ENCODE measurements at regions not wholly inside any gene's neighbourhood (a gene's known extent, or its start where the extent isn't known, plus 50 kb on each side); places are given as distances from the start of the nearest gene placed in this dataset.
A peak's percentile ranks its signal among the peaks of the same experiment; 100 is the strongest.

DNA sequence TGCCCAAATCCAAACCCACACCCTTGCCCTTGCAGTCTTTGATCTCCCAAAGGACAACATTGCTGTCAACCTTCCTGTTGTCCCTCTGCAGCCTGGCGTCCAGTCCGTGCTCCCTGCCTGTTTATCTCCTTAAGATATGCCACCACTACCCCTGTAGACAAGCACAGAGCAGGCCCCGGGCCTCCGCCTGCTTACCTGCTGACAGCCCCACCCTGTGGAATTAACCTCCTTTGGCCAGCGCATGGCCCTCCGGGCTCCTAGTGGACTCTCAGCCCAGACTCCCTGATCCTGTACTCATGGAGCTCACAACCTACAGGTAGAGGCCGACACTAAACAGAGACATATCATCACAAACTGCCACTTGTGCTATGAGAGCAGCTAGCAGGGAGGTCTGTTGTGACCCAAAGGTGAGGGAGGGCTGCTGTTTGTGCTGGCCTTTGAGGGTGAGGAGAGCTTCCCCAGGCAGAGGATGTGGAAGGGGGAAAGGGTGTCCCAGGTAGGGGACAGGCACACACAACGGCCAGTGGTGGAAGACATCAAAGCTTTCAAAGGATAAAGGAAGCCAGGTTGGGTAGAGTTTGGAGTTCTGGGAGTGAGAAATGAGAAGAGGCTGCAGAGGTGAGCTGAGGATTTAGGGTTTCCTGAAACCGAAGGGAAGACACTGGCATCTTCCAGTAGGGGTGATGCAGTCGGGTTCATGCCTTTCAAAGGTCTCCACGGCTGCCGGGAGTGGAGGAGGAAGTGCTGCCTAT lies 174.5 kb upstream of the ZMIZ1 start:
- Histone ChIP-seq H4K5ac (ENCODE audit: low read length) (no peak overlapping the region), H3K4me2 (ENCODE audit: low read length) (no peak overlapping the region), H2BK5ac (ENCODE audit: low read length) (no peak overlapping the region), H2BK120ac (ENCODE audit: low read depth, low read length) (no peak overlapping the region), H3K18ac (ENCODE audit: low read length) (no peak overlapping the region), H3K23ac (ENCODE audit: low read length) (no peak overlapping the region), H3K79me2 (ENCODE audit: control insufficient read depth, insufficient read depth, low read length) (no peaks in the 10 kb centered on the region), H2AK5ac (ENCODE audit: low read length) (no peak overlapping the region), H3K4me3 (ENCODE audit: low read length) (no peak overlapping the region), H3K56ac (ENCODE audit: low read length) (no peak overlapping the region), H3K79me1 (ENCODE audit: low read length) (no peaks in the 10 kb centered on the region), H3K4ac (ENCODE audit: low read depth, low read length) (no peak overlapping the region), H3K4me1 (ENCODE audit: control insufficient read depth, low read depth, low read length) (peaks cover 2% of the 10 kb centered on the region), H4K8ac (ENCODE audit: low read depth, low read length) (no peak overlapping the region), H3K9ac (ENCODE audit: low read length) (no peak overlapping the region), H3K27me3 (ENCODE audit: insufficient read depth, low read length, poor library complexity) (no peaks in the 10 kb centered on the region), H3K36me3 (ENCODE audit: control insufficient read depth, insufficient read depth, low read length) (no peaks in the 10 kb centered on the region), H2BK15ac (replicated peaks; ENCODE audit: low read depth) (no peak overlapping the region), H3K27ac (ENCODE audit: low read depth, low read length) (no peak overlapping the region)
- WGBS (ENCODE audit: extremely low coverage, insufficient coverage, low lambda C conversion rate): no CpG with 5 or more reads among the region's 12 CpGs
- no peak for DNase-seq

GRCh38 chr10:78894841-78895195 lies 173.9 kb upstream of the ZMIZ1 start:
- no peak overlapping the region for H3K4me2 ChIP-seq (ENCODE audit: low read length)
- no peaks in the 10 kb centered on the region for H3K27me3 ChIP-seq (ENCODE audit: insufficient read depth, low read length, poor library complexity)
- no peak overlapping the region for H3K4ac ChIP-seq (ENCODE audit: low read depth, low read length)
- H3K27ac ChIP-seq (ENCODE audit: low read depth, low read length): no peak overlapping the region
- H3K79me2 ChIP-seq (ENCODE audit: control insufficient read depth, insufficient read depth, low read length): no peaks in the 10 kb centered on the region
- no peak overlapping the region for H4K8ac ChIP-seq (ENCODE audit: low read depth, low read length)
- DNase-seq: peak; percentile 19
- no peaks in the 10 kb centered on the region for H3K36me3 ChIP-seq (ENCODE audit: control insufficient read depth, insufficient read depth, low read length)
- no peak overlapping the region for H3K23ac ChIP-seq (ENCODE audit: low read length)
- H2BK120ac ChIP-seq (ENCODE audit: low read depth, low read length): no peak overlapping the region
- peaks cover 2% of the 10 kb centered on the region for H3K4me1 ChIP-seq (ENCODE audit: control insufficient read depth, low read depth, low read length)
- H2BK5ac ChIP-seq (ENCODE audit: low read length): no peak overlapping the region
- H3K9ac ChIP-seq (ENCODE audit: low read length): no peak overlapping the region
- H3K56ac ChIP-seq (ENCODE audit: low read length): no peak overlapping the region
- no peak overlapping the region for H2BK15ac ChIP-seq (replicated peaks; ENCODE audit: low read depth)
- H3K18ac ChIP-seq (ENCODE audit: low read length): no peak overlapping the region
- no peak overlapping the region for H2AK5ac ChIP-seq (ENCODE audit: low read length)
- no peaks in the 10 kb centered on the region for H3K79me1 ChIP-seq (ENCODE audit: low read length)
- no peak overlapping the region for H3K4me3 ChIP-seq (ENCODE audit: low read length)
- H4K5ac ChIP-seq (ENCODE audit: low read length): no peak overlapping the region
- WGBS (ENCODE audit: extremely low coverage, insufficient coverage, low lambda C conversion rate): no CpG with 5 or more reads among the region's 3 CpGs

GRCh38 chr10:78895469-78895868 lies 173.3 kb upstream of the ZMIZ1 start:
- DNase-seq: no peak
- H2BK15ac ChIP-seq (replicated peaks; ENCODE audit: low read depth): no peak overlapping the region
- H3K27me3 ChIP-seq (ENCODE audit: insufficient read depth, low read length, poor library complexity): no peaks in the 10 kb centered on the region

GRCh38 chr10:78896159-78896928 lies 172.4 kb upstream of the ZMIZ1 start:
- no CpG with 5 or more reads among the region's 12 CpGs for WGBS (ENCODE audit: extremely low coverage, insufficient coverage, low lambda C conversion rate)
- Histone ChIP-seq H3K4ac (ENCODE audit: low read depth, low read length) (no peak overlapping the region), H2BK120ac (ENCODE audit: low read depth, low read length) (no peak overlapping the region), H3K23ac (ENCODE audit: low read length) (no peak overlapping the region), H2BK15ac (replicated peaks; ENCODE audit: low read depth) (no peak overlapping the region), H3K4me1 (ENCODE audit: control insufficient read depth, low read depth, low read length) (no peaks in the 10 kb centered on the region), H3K79me2 (ENCODE audit: control insufficient read depth, insufficient read depth, low read length) (no peaks in the 10 kb centered on the region), H4K5ac (ENCODE audit: low read length) (no peak overlapping the region), H3K36me3 (ENCODE audit: control insufficient read depth, insufficient read depth, low read length) (no peaks in the 10 kb centered on the region), H3K27me3 (ENCODE audit: insufficient read depth, low read length, poor library complexity) (no peaks in the 10 kb centered on the region), H2AK5ac (ENCODE audit: low read length) (no peak overlapping the region), H3K4me3 (ENCODE audit: low read length) (no peak overlapping the region), H3K9ac (ENCODE audit: low read length) (no peak overlapping the region), H4K8ac (ENCODE audit: low read depth, low read length) (no peak overlapping the region), H3K18ac (ENCODE audit: low read length) (no peak overlapping the region), H3K4me2 (ENCODE audit: low read length) (no peak overlapping the region), H2BK5ac (ENCODE audit: low read length) (no peak overlapping the region), H3K27ac (ENCODE audit: low read depth, low read length) (no peak overlapping the region), H3K56ac (ENCODE audit: low read length) (no peak overlapping the region), H3K79me1 (ENCODE audit: low read length) (no peaks in the 10 kb centered on the region)
- no peak for DNase-seq

More at GRCh38 chr10:78895469-78895868, 173.3 kb upstream of the ZMIZ1 start:
- Histone ChIP-seq H3K18ac (ENCODE audit: low read length) (no peak overlapping the region), H3K4me1 (ENCODE audit: control insufficient read depth, low read depth, low read length) (peaks cover under 1% of the 10 kb centered on the region), H4K5ac (ENCODE audit: low read length) (no peak overlapping the region), H3K4me3 (ENCODE audit: low read length) (no peak overlapping the region), H2BK120ac (ENCODE audit: low read depth, low read length) (no peak overlapping the region), H3K79me1 (ENCODE audit: low read length) (no peaks in the 10 kb centered on the region), H3K23ac (ENCODE audit: low read length) (no peak overlapping the region), H3K56ac (ENCODE audit: low read length) (no peak overlapping the region), H3K4me2 (ENCODE audit: low read length) (no peak overlapping the region), H3K4ac (ENCODE audit: low read depth, low read length) (no peak overlapping the region), H2AK5ac (ENCODE audit: low read length) (no peak overlapping the region), H4K8ac (ENCODE audit: low read depth, low read length) (no peak overlapping the region), H2BK5ac (ENCODE audit: low read length) (no peak overlapping the region), H3K36me3 (ENCODE audit: control insufficient read depth, insufficient read depth, low read length) (no peaks in the 10 kb centered on the region), H3K9ac (ENCODE audit: low read length) (no peak overlapping the region), H3K79me2 (ENCODE audit: control insufficient read depth, insufficient read depth, low read length) (no peaks in the 10 kb centered on the region), H3K27ac (ENCODE audit: low read depth, low read length) (no peak overlapping the region)
- no CpG with 5 or more reads among the region's 8 CpGs for WGBS (ENCODE audit: extremely low coverage, insufficient coverage, low lambda C conversion rate)

DNA sequence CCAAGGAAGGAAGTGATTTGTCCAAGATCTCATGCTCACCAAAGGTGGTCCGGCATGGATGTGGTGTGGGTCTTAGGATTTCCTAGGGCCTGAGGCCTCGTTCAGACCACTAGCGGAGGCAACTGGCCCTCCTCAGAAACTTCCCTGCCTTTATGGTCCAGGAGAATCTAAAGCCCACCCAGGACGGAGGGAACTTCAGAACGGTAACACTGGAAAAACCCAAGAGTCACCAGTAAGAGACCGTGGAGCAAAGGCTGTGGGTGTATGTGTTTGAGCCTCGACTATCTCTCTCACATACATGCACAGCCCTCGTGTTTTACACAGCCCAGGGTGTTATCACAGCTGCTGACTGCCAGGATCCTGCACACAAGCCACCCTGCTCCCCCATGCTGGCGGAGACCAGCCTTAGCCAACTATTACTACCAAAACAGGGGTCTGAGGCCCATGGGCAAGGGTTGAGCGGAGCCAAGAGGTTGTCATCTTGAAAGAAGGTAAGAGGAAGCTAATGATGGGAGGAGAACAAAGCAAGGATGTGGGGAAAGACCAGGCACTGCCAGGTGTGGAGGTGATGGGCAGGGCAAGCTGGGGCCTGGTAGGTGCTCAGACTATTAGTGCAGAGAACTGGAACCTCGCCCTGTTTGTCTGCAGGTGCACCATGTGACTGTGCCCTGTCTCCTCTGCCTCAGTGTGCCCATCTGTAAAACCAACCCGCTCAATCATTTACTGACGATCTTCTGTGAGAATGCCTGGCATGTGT lies 170.2 kb upstream of the ZMIZ1 start:
- H2BK15ac ChIP-seq (replicated peaks; ENCODE audit: low read depth): no peak overlapping the region
- H3K18ac ChIP-seq (ENCODE audit: low read length): no peak overlapping the region
- H2BK5ac ChIP-seq (ENCODE audit: low read length): no peak overlapping the region
- no CpG with 5 or more reads among the region's 13 CpGs for WGBS (ENCODE audit: extremely low coverage, insufficient coverage, low lambda C conversion rate)
- H4K8ac ChIP-seq (ENCODE audit: low read depth, low read length): no peak overlapping the region
- no peak for DNase-seq
- H3K36me3 ChIP-seq (ENCODE audit: control insufficient read depth, insufficient read depth, low read length): no peaks in the 10 kb centered on the region
- no peak overlapping the region for H3K9ac ChIP-seq (ENCODE audit: low read length)
- H3K56ac ChIP-seq (ENCODE audit: low read length): no peak overlapping the region
- H4K5ac ChIP-seq (ENCODE audit: low read length): no peak overlapping the region
- H3K23ac ChIP-seq (ENCODE audit: low read length): no peak overlapping the region
- no peak overlapping the region for H3K27ac ChIP-seq (ENCODE audit: low read depth, low read length)
- no peak overlapping the region for H2AK5ac ChIP-seq (ENCODE audit: low read length)
- no peak overlapping the region for H3K4me3 ChIP-seq (ENCODE audit: low read length)
- no peaks in the 10 kb centered on the region for H3K4me1 ChIP-seq (ENCODE audit: control insufficient read depth, low read depth, low read length)
- no peaks in the 10 kb centered on the region for H3K79me2 ChIP-seq (ENCODE audit: control insufficient read depth, insufficient read depth, low read length)
- no peak overlapping the region for H2BK120ac ChIP-seq (ENCODE audit: low read depth, low read length)
- H3K4me2 ChIP-seq (ENCODE audit: low read length): no peak overlapping the region
- H3K27me3 ChIP-seq (ENCODE audit: insufficient read depth, low read length, poor library complexity): no peaks in the 10 kb centered on the region
- H3K4ac ChIP-seq (ENCODE audit: low read depth, low read length): no peak overlapping the region
- H3K79me1 ChIP-seq (ENCODE audit: low read length): no peaks in the 10 kb centered on the region

All from mesendoderm (in vitro differentiated cells).